SH-SY5Y (cell line): ENCODE measurements at regions not wholly inside any gene's neighbourhood (a gene's known extent, or its start where the extent isn't known, plus 50 kb on each side); places are given as distances from the start of the nearest gene placed in this dataset.

Source experiments
- GATA2 ChIP-seq: IDR thresholded peaks from 2 replicates; pipeline ENCODE4 v1.6.1; 2011; ENCODE audit warnings: mild to moderate bottlenecking, low read depth, low read length
- GATA3 ChIP-seq: IDR thresholded peaks from 2 replicates; pipeline ENCODE4 v1.6.1; 2011; ENCODE audit warnings: low read depth, mild to moderate bottlenecking, low read length, moderate library complexity

DNA sequence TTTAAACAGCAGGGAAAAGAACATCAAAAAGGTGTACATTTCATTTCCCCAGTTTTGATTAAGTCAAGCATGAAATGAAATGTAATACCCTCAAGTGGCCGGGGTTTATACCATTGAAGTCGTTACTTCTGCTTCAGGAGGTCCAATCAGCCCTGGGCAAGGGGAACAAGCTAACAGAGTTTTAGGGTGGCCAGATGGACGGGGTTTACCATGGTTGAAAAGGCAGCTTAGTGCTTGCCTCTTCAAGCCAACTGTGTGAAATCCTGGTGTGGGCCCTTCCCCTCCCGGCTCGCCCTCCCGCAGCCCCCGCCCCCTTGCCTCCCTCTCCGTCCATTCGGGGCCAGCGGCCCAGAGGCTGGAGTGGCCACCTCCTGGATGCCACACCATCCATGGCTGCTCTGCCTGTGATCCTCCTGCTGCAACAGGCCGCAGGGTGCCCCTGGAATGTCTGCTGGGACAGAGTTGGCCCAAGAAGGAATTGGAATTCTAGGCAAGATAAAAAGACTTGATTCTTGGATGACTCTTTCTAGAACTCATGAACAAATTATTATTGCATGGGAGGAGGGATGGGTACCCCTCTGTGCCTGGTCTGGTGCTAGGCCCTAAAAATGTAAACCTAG, 296.2 kb upstream of the IRX3 start:
- TF ChIP-seq GATA2 (no peak), GATA3 (no peak)

DNA sequence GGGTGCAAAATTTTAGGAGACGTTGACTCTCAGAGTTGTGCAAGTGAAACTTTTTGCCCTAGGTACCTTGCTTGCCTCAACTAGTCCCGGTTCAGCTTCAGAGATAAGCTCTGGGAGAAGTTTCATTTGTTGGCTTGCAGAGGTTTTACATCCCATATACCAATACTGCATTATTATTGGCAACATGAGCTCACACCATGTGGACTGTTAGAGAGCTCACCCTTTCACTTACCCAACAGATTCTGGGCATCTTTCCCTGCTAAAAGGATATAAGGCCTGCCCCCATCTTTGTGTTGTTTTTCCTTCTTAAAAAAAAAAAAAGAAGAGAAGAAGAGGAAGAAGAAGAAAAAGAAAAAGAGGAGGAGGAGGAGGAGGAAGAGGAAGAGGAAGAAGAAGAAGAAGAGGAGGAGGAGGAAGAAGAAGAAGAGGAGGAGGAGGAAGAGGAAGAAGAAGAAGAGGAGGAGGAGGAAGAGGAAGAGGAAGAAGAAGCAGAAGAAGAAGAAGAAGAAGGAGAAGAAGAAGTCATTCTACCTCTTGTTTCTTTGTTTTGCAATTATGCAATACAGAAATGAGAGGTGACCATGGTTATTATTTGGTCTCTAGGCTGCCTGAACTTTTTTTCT, 292.6 kb upstream of the IRX3 start:
- TF ChIP-seq GATA3: no peak
- TF ChIP-seq GATA2: no peak

DNA sequence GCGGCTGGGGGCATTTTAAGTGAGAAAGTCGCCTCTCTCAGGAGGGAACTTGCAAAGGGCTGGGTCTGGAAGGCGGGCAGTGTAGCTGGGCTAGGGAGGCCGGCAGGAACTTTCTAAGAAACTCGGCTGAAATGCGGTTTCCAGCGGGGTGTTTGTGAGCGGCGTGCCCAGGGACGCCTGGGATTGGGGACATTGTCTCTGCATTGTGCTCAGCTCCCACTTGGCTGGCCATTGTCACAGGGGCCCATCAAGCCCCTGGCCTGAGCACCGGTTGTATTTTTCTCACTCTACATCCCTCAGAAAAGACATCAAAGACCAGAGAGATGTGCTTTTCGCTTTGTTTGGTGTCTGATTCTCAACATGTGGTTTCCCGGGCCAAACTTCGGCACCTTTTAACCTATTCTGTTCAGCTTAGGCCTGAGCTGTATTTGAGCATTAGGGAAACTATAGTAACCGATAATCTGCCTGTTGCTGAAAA, 291.1 kb upstream of the IRX3 start:
- no peak for TF ChIP-seq GATA3
- TF ChIP-seq GATA2: no peak

GRCh38 chr16:54576785-54577184, 290.2 kb upstream of the IRX3 start:
- TF ChIP-seq GATA2: no peak
- no peak for TF ChIP-seq GATA3

- TF ChIP-seq GATA2: no peak
- no peak for TF ChIP-seq GATA3
These were observed 282.6 kb upstream of the IRX3 start for GRCh38 chr16:54568906-54569807.

- no peak for TF ChIP-seq GATA2
- TF ChIP-seq GATA3: no peak
These were observed 278.3 kb upstream of the IRX3 start for GRCh38 chr16:54564841-54565240.

GRCh38 chr16:54554581-54554980, 268.0 kb upstream of the IRX3 start:
- no peak for TF ChIP-seq GATA2
- TF ChIP-seq GATA3: no peak

DNA sequence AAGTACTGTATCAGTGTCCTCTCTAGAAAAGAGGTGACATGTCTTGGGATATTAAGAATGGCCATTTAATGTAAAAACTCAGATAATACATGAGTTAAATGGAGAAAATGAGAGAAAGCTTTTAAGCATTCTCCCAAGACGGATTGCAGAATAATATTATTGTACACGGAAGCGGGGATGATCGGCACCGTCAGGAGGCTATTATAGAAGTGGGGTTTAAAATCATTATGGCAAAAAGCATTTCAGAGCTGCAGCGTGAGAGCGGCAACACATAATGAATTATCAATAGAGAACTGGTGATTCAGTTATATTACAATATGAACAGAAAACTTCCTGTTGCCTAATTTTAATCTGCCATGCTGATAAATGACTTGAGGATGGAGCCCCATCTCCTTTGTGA, 261.7 kb upstream of the IRX3 start:
- TF ChIP-seq GATA3 (no peak), GATA2 (no peak)

- TF ChIP-seq GATA3 (no peak), GATA2 (no peak)
These were observed 260.5 kb upstream of the IRX3 start for GRCh38 chr16:54547052-54547451.

- TF ChIP-seq GATA3 (no peak), GATA2 (no peak)
These were observed 259.9 kb upstream of the IRX3 start for GRCh38 chr16:54546521-54546920.

DNA sequence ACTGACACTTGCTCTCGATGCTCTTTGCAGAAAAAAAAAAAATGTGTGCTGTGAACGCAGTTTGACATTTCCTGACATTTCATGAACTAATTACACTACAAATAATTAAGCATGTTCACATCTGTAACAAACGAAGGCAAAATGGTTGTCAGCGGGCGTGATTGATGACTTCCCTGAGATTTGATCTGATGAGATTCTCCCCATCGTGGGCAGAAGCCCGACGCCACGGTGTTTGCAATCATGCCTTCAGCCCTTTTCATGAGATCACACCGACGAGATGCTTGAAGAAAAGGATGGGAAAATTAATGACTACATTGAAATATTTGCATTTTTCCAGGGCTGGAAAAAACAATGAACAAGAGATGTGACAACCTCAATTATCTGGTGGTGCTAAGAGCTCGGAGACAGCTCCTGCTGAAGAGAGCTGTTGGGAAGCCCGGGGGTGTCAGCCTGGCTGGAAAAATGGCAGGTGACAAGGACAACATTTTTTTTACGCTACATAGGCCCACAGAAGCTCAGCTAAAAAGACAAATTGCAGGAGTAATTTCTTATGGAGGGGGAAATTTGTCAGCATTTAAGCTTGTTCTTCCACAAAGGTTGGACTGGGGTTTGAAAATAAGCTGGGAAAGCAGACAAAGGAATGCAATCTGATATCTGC, 259.4 kb upstream of the IRX3 start:
- TF ChIP-seq GATA2 (no peak), GATA3 (no peak)

- no peak for TF ChIP-seq GATA3
- TF ChIP-seq GATA2: no peak
These were observed 258.1 kb upstream of the IRX3 start for GRCh38 chr16:54544553-54545180.

GRCh38 chr16:54542805-54543505, 256.4 kb upstream of the IRX3 start:
- TF ChIP-seq GATA3: peak; percentile 78; the same call in 1 of the 2 replicates
- peak; percentile 89 for TF ChIP-seq GATA2
